NT2/D1 (cell line): ENCODE measurements at regions not wholly inside any gene's neighbourhood (a gene's known extent, or its start where the extent isn't known, plus 50 kb on each side); places are given as distances from the start of the nearest gene placed in this dataset.

ENCODE experiments used
- SUZ12 ChIP-seq: IDR thresholded peaks from 2 replicates; pipeline ENCODE4 v1.6.1; 2011; ENCODE audit not compliant: insufficient read length, insufficient read depth; ENCODE audit errors: extremely low read depth
- YY1 ChIP-seq: IDR thresholded peaks from 2 replicates; pipeline ENCODE4 v1.6.1; 2011; ENCODE audit not compliant: insufficient read length, insufficient read depth
- ZNF274 ChIP-seq: IDR thresholded peaks from 2 replicates; pipeline ENCODE4 v1.6.1; 2011; ENCODE audit warnings: mild to moderate bottlenecking, low read depth, low read length

- TF ChIP-seq ZNF274 (no peak), YY1 (no peak), SUZ12 (no peak)
These were observed 506.6 kb upstream of the TMEM132C start for GRCh38 chr12:127760357-127760756.
